GM18867 (cell line): ENCODE measurements at regions not wholly inside any gene's neighbourhood (a gene's known extent, or its start where the extent isn't known, plus 50 kb on each side); places are given as distances from the start of the nearest gene placed in this dataset.
"Not testable (repeated sequence)": the region's sequence is repeated elsewhere in the genome, so short reads cannot be mapped to it uniquely, and the experiment has no call there.

ENCODE experiments used
- ATAC-seq: cut with Tn5 transposase; IDR thresholded peaks from one replicate; pipeline ENCODE4 v1.9.1; 2021; ENCODE audit warnings: mild to moderate bottlenecking, moderate library complexity; ENCODE audit not compliant: unreplicated experiment

GRCh38 chr3:14252321-14253021 is 73.9 kb downstream of the LSM3 start:
- ATAC-seq, result no peak

- no peak for ATAC-seq
These were observed 74.5 kb downstream of the LSM3 start for GRCh38 chr3:14253022-14253706.

- no peak for ATAC-seq
These were observed 75.2 kb downstream of the LSM3 start for GRCh38 chr3:14253707-14254382.

DNA sequence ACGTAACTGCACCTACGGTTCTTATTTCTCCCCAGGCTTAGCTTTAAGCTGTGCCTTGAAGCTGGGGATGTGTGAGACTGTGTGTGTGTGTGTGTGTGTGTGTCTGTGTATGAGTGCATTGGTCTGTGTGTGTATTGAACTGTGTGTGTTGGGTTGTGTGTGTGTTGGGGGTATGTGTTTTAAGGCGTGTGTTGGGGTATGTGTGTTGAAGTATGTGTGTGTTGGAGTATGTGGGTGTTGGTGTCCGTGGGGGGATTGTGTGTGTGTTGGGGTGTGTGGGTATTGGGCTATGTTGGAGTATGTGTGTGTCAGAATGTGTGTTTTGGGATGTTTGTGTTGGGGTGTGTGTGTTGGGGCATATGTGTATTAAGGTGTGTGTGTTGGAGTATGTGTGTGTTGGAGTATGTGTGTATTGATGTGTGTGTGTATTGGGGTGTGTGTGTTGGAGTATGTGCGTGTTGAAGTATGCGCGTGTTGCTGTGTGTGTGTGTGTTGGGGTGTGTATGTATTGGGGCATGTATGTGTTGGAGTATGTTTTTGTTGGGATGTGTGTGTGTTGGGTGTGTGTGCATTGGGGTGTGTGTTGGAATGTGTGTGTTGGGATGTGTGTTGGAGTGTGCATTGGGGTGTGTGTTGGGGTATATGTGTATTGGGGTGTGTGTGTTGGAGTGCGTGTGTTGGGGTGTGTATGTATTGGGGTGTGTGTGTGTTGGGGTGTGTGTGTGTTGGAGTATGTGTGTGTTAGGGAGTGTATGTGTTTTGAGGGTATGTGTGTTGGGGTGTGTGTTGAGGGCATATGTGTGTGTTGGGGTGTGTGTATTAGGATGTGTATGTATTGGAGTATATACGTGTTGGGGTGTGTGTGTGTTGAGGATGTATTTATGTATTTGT is 76.4 kb downstream of the LSM3 start:
- ATAC-seq, result no peak

- ATAC-seq, result no peak
These were observed 77.4 kb downstream of the LSM3 start for GRCh38 chr3:14256046-14256445.

- no peak for ATAC-seq
These were observed 78.1 kb downstream of the LSM3 start for GRCh38 chr3:14256561-14257342.

- ATAC-seq, result no peak
These were observed 80.6 kb downstream of the LSM3 start for GRCh38 chr3:14258906-14259904.

GRCh38 chr3:14260463-14260862 is 81.8 kb downstream of the LSM3 start:
- no peak for ATAC-seq

DNA sequence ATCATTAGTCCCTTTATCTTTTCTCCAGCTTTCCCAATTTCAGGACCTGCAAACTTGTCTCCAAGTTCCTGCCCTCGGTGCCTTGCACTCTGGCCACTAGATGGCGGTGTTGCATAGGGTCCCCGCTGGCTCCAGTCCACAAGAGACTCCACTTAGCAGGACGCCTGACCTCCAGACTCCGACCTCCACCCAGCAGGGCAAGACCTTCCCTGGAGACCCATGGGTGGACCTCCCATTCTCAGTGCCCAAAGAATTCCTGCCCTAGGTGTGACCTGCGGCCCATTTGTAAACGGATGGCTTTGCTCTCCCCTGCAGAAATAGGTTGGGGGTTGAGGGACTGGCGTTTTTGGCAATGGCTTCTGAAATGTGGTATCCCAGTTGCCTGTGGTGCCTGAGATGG is 82.6 kb downstream of the LSM3 start:
- peak; percentile 57 for ATAC-seq

- no peak for ATAC-seq
These were observed 83.6 kb downstream of the LSM3 start for GRCh38 chr3:14262212-14262611.

DNA sequence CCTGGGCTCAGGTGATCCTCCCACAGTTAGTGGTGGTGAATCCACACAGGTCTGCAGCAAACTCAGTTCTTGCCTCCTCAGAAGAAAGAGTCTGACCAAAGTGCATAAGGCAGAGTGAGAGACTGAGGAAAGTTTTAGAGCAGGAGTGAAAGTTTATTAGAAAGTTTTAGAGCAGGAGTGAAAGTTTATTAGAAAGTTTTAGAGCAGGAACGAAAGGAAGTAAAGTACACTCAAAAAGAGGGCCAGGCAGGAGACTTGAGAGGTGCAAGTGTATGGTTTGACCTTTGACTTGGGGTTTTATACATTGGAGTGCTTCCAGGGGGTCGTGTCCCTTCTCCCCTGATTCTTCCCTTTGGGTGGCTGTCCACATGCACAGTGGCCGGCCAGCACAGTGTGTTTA is 84.2 kb downstream of the LSM3 start:
- ATAC-seq, result no peak

DNA sequence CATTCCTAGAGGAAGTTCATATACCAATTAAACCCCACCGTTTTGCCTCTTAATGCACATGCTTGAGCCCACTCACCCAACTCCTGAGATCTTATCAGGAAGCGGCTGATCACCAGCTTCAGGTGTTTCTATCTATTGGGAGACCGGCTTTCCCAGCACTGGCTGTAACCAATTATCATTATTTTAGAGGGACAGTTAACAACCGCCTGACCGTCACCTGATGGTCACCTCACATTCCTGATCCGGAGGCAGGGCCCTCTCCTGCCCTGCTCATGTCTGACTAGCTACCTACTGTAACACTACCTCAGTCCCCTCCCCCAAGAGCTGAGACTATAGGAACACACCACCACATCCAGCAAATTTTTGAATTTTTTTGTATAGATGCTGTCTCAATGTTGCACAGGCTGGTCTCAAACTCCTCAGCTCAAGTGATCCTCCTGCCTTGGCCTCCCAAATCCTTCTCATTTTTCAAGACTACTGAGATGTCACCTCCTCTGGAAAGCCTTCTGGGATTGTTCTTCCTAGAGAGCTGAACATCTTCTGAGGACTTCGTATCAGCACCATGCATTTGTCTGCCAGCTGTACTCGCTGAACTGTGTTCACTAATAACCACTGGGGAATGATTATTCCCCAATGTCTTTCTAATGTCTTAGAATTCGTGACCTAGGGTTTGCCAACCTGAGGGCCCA is 84.8 kb downstream of the LSM3 start:
- ATAC-seq, result no peak

- no peak for ATAC-seq
These were observed 86.8 kb downstream of the LSM3 start for GRCh38 chr3:14265246-14265962.

GRCh38 chr3:14266361-14266760 is 87.7 kb downstream of the LSM3 start:
- no peak for ATAC-seq

GRCh38 chr3:14267976-14268375 is 89.4 kb downstream of the LSM3 start:
- ATAC-seq, result no peak

DNA sequence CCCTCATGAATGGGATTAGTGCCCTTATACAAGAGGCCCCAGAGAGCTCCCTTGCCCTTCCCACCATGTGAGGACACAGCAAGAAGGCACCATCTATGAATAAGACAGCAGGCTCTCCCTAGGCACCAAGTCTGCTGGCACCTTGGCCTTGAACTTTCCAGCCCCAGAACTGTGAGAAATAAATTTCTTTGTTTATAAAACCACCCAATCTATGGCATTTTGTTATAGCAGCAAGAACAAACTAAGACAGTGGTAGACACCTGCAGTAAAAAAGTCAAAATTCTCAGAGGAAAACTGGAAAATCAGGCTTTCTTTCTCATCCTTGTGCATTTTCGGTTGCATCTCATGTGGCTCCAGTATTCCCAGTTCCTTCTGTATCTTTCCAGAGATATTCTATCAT is 90.3 kb downstream of the LSM3 start:
- no peak for ATAC-seq

- ATAC-seq, result not testable (repeated sequence)
These were observed 93.7 kb downstream of the LSM3 start for GRCh38 chr3:14272041-14272958.
